ENCODE measurements at regions not wholly inside any gene's neighbourhood (a gene's known extent, or its start where the extent isn't known, plus 50 kb on each side); places are given as distances from the start of the nearest gene placed in this dataset.
A peak's percentile ranks its signal among the peaks of the same experiment; 100 is the strongest.

DNA sequence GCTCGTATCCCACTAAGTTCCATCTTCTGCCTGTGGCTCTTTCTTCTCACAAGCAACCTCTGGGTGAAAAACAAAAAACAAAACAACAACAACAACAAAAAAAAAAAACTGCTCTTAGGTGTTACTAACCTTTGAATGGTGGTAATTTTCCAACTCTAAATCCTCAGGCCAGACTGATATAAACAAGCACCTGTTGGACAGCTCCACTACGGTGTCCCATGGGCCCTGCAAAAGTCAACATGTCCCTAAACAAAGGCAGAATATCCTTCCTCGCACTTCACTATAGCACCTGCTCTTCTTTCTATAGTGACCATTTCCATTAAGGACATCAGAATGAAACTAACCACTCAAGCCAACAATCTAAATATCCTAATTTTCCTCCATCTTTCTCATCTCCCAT is 54.6 kb upstream of the PARM1 start:
- H3K27me3 ChIP-seq (ENCODE audit: insufficient read depth, poor library complexity, severe bottlenecking) = peaks cover 4% of the 10 kb centered on the region
- H3K9me3 ChIP-seq (ENCODE audit: severe bottlenecking) = no peaks in the 10 kb centered on the region
- no peak overlapping the region for H3K4me3 ChIP-seq (ENCODE audit: severe bottlenecking)
- ATAC-seq (ENCODE audit: low read depth) (no peak), DNase-seq (ENCODE audit: low spot score) (no peak)
- H3K4me1 ChIP-seq (ENCODE audit: insufficient read depth, poor library complexity, severe bottlenecking) = peaks cover 4% of the 10 kb centered on the region
- TF ChIP-seq, protein P1, sequence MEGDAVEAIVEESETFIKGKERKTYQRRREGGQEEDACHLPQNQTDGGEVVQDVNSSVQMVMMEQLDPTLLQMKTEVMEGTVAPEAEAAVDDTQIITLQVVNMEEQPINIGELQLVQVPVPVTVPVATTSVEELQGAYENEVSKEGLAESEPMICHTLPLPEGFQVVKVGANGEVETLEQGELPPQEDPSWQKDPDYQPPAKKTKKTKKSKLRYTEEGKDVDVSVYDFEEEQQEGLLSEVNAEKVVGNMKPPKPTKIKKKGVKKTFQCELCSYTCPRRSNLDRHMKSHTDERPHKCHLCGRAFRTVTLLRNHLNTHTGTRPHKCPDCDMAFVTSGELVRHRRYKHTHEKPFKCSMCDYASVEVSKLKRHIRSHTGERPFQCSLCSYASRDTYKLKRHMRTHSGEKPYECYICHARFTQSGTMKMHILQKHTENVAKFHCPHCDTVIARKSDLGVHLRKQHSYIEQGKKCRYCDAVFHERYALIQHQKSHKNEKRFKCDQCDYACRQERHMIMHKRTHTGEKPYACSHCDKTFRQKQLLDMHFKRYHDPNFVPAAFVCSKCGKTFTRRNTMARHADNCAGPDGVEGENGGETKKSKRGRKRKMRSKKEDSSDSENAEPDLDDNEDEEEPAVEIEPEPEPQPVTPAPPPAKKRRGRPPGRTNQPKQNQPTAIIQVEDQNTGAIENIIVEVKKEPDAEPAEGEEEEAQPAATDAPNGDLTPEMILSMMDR (IDR thresholded peaks at IDR 0.05; ENCODE audit: poor library complexity, severe bottlenecking) = no peak
- H3K36me3 ChIP-seq (ENCODE audit: low read depth) = no peaks in the 10 kb centered on the region
- H3K27ac ChIP-seq (ENCODE audit: poor library complexity, severe bottlenecking) = no peak overlapping the region

DNA sequence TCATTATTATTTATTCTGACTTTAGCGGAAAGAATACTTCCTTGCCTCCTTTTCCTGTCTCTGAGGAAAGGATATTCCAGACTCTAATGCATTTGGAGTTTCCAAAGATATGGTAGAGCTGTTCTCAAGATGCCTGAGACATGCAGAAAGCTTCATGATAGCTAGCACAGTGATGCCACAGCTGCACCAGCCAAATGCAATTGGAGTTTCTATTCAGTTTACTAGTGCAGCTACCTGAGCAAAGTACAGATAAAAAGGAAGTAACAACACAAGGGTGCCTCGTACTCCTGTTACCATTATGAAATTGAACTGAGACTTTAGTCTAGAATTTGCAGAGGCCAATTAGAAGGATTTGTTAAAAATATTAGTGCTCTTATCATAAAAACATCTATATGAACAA is 57.5 kb upstream of the PARM1 start:
- Histone ChIP-seq H3K4me1 (ENCODE audit: insufficient read depth, poor library complexity, severe bottlenecking) (peaks cover 4% of the 10 kb centered on the region), H3K9me3 (ENCODE audit: severe bottlenecking) (no peaks in the 10 kb centered on the region), H3K36me3 (ENCODE audit: low read depth) (no peaks in the 10 kb centered on the region), H3K4me3 (ENCODE audit: severe bottlenecking) (no peak overlapping the region), H3K27ac (ENCODE audit: poor library complexity, severe bottlenecking) (no peak overlapping the region), H3K27me3 (ENCODE audit: insufficient read depth, poor library complexity, severe bottlenecking) (peaks cover 18% of the 10 kb centered on the region)
- TF ChIP-seq, protein P1 (IDR thresholded peaks at IDR 0.05; ENCODE audit: poor library complexity, severe bottlenecking) = no peak
- DNase-seq (ENCODE audit: low spot score) (no peak), ATAC-seq (ENCODE audit: low read depth) (no peak)

- H3K27me3 ChIP-seq (ENCODE audit: insufficient read depth, poor library complexity, severe bottlenecking) = peaks cover 18% of the 10 kb centered on the region
- no peak overlapping the region for H3K27ac ChIP-seq (ENCODE audit: poor library complexity, severe bottlenecking)
- no peaks in the 10 kb centered on the region for H3K9me3 ChIP-seq (ENCODE audit: severe bottlenecking)
- ATAC-seq (ENCODE audit: low read depth) (peak; percentile 87), DNase-seq (ENCODE audit: low spot score) (no peak)
- H3K36me3 ChIP-seq (ENCODE audit: low read depth) = no peaks in the 10 kb centered on the region
- TF ChIP-seq, protein P1 (IDR thresholded peaks at IDR 0.05; ENCODE audit: poor library complexity, severe bottlenecking) = peak; percentile 94
- H3K4me3 ChIP-seq (ENCODE audit: severe bottlenecking) = no peak overlapping the region
- H3K4me1 ChIP-seq (ENCODE audit: insufficient read depth, poor library complexity, severe bottlenecking) = peaks cover 4% of the 10 kb centered on the region
These were observed 58.1 kb upstream of the PARM1 start for GRCh38 chr4:74874753-74875367.

- Histone ChIP-seq H3K4me3 (ENCODE audit: severe bottlenecking) (no peak overlapping the region), H3K27ac (ENCODE audit: poor library complexity, severe bottlenecking) (no peak overlapping the region)
- no peak for DNase-seq (ENCODE audit: low spot score)
These were observed 59.2 kb upstream of the PARM1 start for GRCh38 chr4:74873545-74874301.

More at GRCh38 chr4:74873545-74874301, 59.2 kb upstream of the PARM1 start:
- ATAC-seq (ENCODE audit: low read depth) = no peak
- Histone ChIP-seq H3K4me1 (ENCODE audit: insufficient read depth, poor library complexity, severe bottlenecking) (peaks cover 4% of the 10 kb centered on the region), H3K9me3 (ENCODE audit: severe bottlenecking) (no peaks in the 10 kb centered on the region), H3K36me3 (ENCODE audit: low read depth) (no peaks in the 10 kb centered on the region), H3K27me3 (ENCODE audit: insufficient read depth, poor library complexity, severe bottlenecking) (peaks cover 18% of the 10 kb centered on the region)
- TF ChIP-seq, protein P1 (IDR thresholded peaks at IDR 0.05; ENCODE audit: poor library complexity, severe bottlenecking) = no peak
